ENCODE measurements at regions not wholly inside any gene's neighbourhood (a gene's known extent, or its start where the extent isn't known, plus 50 kb on each side); places are given as distances from the start of the nearest gene placed in this dataset.
"Not testable (repeated sequence)": the region's sequence is repeated elsewhere in the genome, so short reads cannot be mapped to it uniquely, and the experiment has no call there.

- DNase-seq, result no peak
These were observed 199.9 kb downstream of the FAM181B start for GRCh38 chr11:82533628-82534327.

GRCh38 chr11:82529936-82530335 is 203.7 kb downstream of the FAM181B start:
- DNase-seq, result no peak

- DNase-seq, result no peak
These were observed 206.5 kb downstream of the FAM181B start for GRCh38 chr11:82527081-82527584.

- DNase-seq, result no peak
These were observed 210.5 kb downstream of the FAM181B start for GRCh38 chr11:82523141-82523540.

GRCh38 chr11:82521427-82521826 is 212.2 kb downstream of the FAM181B start:
- DNase-seq, result no peak

GRCh38 chr11:82507288-82507687 is 226.4 kb downstream of the FAM181B start:
- no peak for DNase-seq

- DNase-seq, result no peak
These were observed 228.3 kb downstream of the FAM181B start for GRCh38 chr11:82505379-82505778.

GRCh38 chr11:82501174-82501573 is 232.5 kb downstream of the FAM181B start:
- not testable (repeated sequence) for DNase-seq

GRCh38 chr11:82494988-82495432 is 238.7 kb downstream of the FAM181B start:
- no peak for DNase-seq

- DNase-seq, result no peak
These were observed 258.8 kb downstream of the FAM181B start for GRCh38 chr11:82474876-82475275.

- DNase-seq, result no peak
These were observed 268.2 kb downstream of the FAM181B start for GRCh38 chr11:82465481-82465880.

GRCh38 chr11:82462608-82463242 is 270.9 kb downstream of the FAM181B start:
- DNase-seq, result no peak

GRCh38 chr11:82458761-82459160 is 274.9 kb downstream of the FAM181B start:
- no peak for DNase-seq

- no peak for DNase-seq
These were observed 275.5 kb downstream of the FAM181B start for GRCh38 chr11:82458147-82458546.

GRCh38 chr11:82450996-82451395 is 282.7 kb downstream of the FAM181B start:
- no peak for DNase-seq

GRCh38 chr11:82406611-82407010 is 327.1 kb downstream of the FAM181B start:
- no peak for DNase-seq

GRCh38 chr11:82405421-82405820 is 328.2 kb downstream of the FAM181B start:
- no peak for DNase-seq

- DNase-seq, result no peak
These were observed 328.7 kb downstream of the FAM181B start for GRCh38 chr11:82404981-82405380.

- no peak for DNase-seq
These were observed 329.9 kb downstream of the FAM181B start for GRCh38 chr11:82403640-82404305.

- DNase-seq, result no peak
These were observed 335.3 kb downstream of the FAM181B start for GRCh38 chr11:82398300-82398815.

GRCh38 chr11:82396639-82397038 is 337.0 kb downstream of the FAM181B start:
- DNase-seq, result not testable (repeated sequence)

- no peak for DNase-seq
These were observed 349.4 kb downstream of the FAM181B start for GRCh38 chr11:82384308-82384707.

GRCh38 chr11:82373781-82374542 is 359.7 kb downstream of the FAM181B start:
- no peak for DNase-seq
